Heart left ventricle (tissue), 13 donors: ENCODE measurements at regions not wholly inside any gene's neighbourhood (a gene's known extent, or its start where the extent isn't known, plus 50 kb on each side); places are given as distances from the start of the nearest gene placed in this dataset.

Experiments
- POLR2A ChIP-seq, 2 donors: fragments of 450-650 bp; IDR thresholded peaks; one replicate each; pipeline ENCODE4 v1.6.1; 2017; ENCODE audit warnings: antibody characterized with exemption in 2 of 2, mild to moderate bottlenecking in 2 of 2, moderate library complexity in 2 of 2
- TF ChIP-seq, protein P1 (sequence below), 12 donors: fragments of 200-600 bp; sonication (generic) in 4 of 12; IDR thresholded peaks; one replicate each; pipeline versions ENCODE4 v1.5.0 to v1.8.0; 2018 to 2022; ENCODE audit warnings: antibody characterized with exemption in 12 of 12, mild to moderate bottlenecking in 5 of 12
- donor health status: ischemic (EF 13 %, LVEDD 7.1; RV severe dilation, severe dysfunction).
- donor health status: DM: no; HTN: yes; CAD: no.
- donor health status: DM: no; HTN: no; CAD: no.
- donor health status: ischemic (EF 25% LVEDD 6.9; RV normal size, moderate dysfunction).
- donor health status: ischemic (EF 25% LVEDD 5.7; RV mildly dilated, moderate dysfunction).
- donor health status: ischemic (EF 35%, LVEDD 5.7; RV mildly dilated, moderate dysfunction).
- donor health status: nonischemic (EF 11% LVEDD 7.7; RV severe dilation, severe dysfunction).
- donor health status: DM: yes; HTN: yes; CAD: no.
- donor health status: PGD.
- donor health status: ischemic (EF 29% LVEDD 5.4; RV normal size, mild dysfunction).
- donor health status: nonischemic (EF 23%, LVEDD 6.1; RV moderate dilation, normal function).

DNA sequence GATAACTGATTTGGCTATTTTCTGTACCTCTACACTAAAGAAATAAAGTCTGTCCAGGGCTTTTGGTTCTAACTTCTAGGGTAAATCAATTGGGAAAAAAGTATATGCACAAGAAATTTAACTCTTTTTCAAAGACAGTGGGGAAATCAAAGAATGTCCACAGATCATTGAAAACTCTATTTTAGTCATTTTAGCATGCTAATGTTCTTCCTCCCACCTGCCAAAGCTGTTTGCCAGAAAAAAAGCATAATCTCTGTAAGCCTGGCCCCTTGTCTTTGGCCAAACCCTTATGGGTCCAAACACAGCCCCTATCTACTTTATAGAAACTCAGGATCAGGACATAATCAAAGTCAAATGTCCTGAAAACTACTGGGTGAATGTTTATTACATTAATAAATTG, 302.2 kb upstream of the ESRRG start:
- TF ChIP-seq POLR2A (IDR thresholded peaks at IDR 0.05): no peak
- TF ChIP-seq, protein P1, sequence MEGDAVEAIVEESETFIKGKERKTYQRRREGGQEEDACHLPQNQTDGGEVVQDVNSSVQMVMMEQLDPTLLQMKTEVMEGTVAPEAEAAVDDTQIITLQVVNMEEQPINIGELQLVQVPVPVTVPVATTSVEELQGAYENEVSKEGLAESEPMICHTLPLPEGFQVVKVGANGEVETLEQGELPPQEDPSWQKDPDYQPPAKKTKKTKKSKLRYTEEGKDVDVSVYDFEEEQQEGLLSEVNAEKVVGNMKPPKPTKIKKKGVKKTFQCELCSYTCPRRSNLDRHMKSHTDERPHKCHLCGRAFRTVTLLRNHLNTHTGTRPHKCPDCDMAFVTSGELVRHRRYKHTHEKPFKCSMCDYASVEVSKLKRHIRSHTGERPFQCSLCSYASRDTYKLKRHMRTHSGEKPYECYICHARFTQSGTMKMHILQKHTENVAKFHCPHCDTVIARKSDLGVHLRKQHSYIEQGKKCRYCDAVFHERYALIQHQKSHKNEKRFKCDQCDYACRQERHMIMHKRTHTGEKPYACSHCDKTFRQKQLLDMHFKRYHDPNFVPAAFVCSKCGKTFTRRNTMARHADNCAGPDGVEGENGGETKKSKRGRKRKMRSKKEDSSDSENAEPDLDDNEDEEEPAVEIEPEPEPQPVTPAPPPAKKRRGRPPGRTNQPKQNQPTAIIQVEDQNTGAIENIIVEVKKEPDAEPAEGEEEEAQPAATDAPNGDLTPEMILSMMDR (IDR thresholded peaks at IDR 0.05): no peak
